Stimulated activated naive CD4-positive, alpha-beta T cell (primary cell): ENCODE measurements at regions not wholly inside any gene's neighbourhood (a gene's known extent, or its start where the extent isn't known, plus 50 kb on each side); places are given as distances from the start of the nearest gene placed in this dataset.
A peak's percentile ranks its signal among the peaks of the same experiment; 100 is the strongest.
"Not testable (repeated sequence)": the region's sequence is repeated elsewhere in the genome, so short reads cannot be mapped to it uniquely, and the experiment has no call there.

Experiments
- DNase-seq, 6 experiments: peaks; one replicate each; lab custom pipeline; 2025; lab: John Stamatoyannopoulos, UW

GRCh38 chr17:55903028-55903690, 152.3 kb downstream of the PCTP start:
- DNase-seq = no peak

GRCh38 chr17:55909776-55910175, 158.9 kb downstream of the PCTP start:
- no peak for DNase-seq

GRCh38 chr17:55911186-55911585, 160.3 kb downstream of the PCTP start:
- no peak for DNase-seq

- DNase-seq = no peak
Measured at GRCh38 chr17:55925440-55925839, 174.6 kb downstream of the PCTP start.

GRCh38 chr17:55926276-55926990, 175.6 kb downstream of the PCTP start:
- peak in 3 of 6 experiments; percentile 11 to 46 (median 17) for DNase-seq

- no peak for DNase-seq
Measured at GRCh38 chr17:55930291-55930809, 179.5 kb downstream of the PCTP start.

- DNase-seq = no peak
Measured at GRCh38 chr17:55931446-55931845, 180.6 kb downstream of the PCTP start.

GRCh38 chr17:55932973-55933372, 182.1 kb downstream of the PCTP start:
- DNase-seq = no peak

GRCh38 chr17:55939181-55939810, 188.4 kb downstream of the PCTP start:
- not testable (repeated sequence) for DNase-seq

GRCh38 chr17:55959756-55960155, 193.5 kb upstream of the ANKFN1 start:
- no peak for DNase-seq

GRCh38 chr17:55961386-55961785, 191.9 kb upstream of the ANKFN1 start:
- no peak for DNase-seq

GRCh38 chr17:55962951-55963401, 190.3 kb upstream of the ANKFN1 start:
- no peak for DNase-seq

- DNase-seq = no peak
Measured at GRCh38 chr17:55964191-55964590, 189.1 kb upstream of the ANKFN1 start.

- DNase-seq = no peak
Measured at GRCh38 chr17:55965051-55965450, 188.2 kb upstream of the ANKFN1 start.

GRCh38 chr17:55969562-55970324, 183.5 kb upstream of the ANKFN1 start:
- no peak for DNase-seq

GRCh38 chr17:55978578-55978977, 174.7 kb upstream of the ANKFN1 start:
- DNase-seq = no peak

- no peak for DNase-seq
Measured at GRCh38 chr17:55983096-55983495, 170.2 kb upstream of the ANKFN1 start.

- no peak for DNase-seq
Measured at GRCh38 chr17:55986817-55987216, 166.5 kb upstream of the ANKFN1 start.

- no peak for DNase-seq
Measured at GRCh38 chr17:55988861-55989260, 164.4 kb upstream of the ANKFN1 start.

- DNase-seq = no peak
Measured at GRCh38 chr17:55990332-55991006, 162.8 kb upstream of the ANKFN1 start.

GRCh38 chr17:55996826-55997225, 156.4 kb upstream of the ANKFN1 start:
- no peak for DNase-seq

GRCh38 chr17:56000411-56000810, 152.9 kb upstream of the ANKFN1 start:
- DNase-seq = no peak
